ENCODE measurements at regions not wholly inside any gene's neighbourhood (a gene's known extent, or its start where the extent isn't known, plus 50 kb on each side); places are given as distances from the start of the nearest gene placed in this dataset.

GRCh38 chrX:110432091-110432905 is 73.7 kb downstream of the RTL9 start:
- Histone ChIP-seq H3K9ac (ENCODE audit: low read depth, low read length, poor library complexity, severe bottlenecking) (no peak overlapping the region), H2AFZ (ENCODE audit: low read length) (no peak overlapping the region), H3K4me2 (ENCODE audit: low read depth, low read length, poor library complexity, severe bottlenecking) (no peak overlapping the region), H3F3A (ENCODE audit: low read depth) (no peaks in the 10 kb centered on the region), H3K4me1 (ENCODE audit: insufficient read depth, low read length, poor library complexity, severe bottlenecking) (no peaks in the 10 kb centered on the region), H3K4me3 (ENCODE audit: low read length, poor library complexity, severe bottlenecking) (no peak overlapping the region), H4K20me1 (ENCODE audit: insufficient read depth, low read length, poor library complexity, severe bottlenecking) (no peaks in the 10 kb centered on the region), H3K36me3 (ENCODE audit: insufficient read depth, low read length) (no peaks in the 10 kb centered on the region), H3K27me3 (ENCODE audit: insufficient read depth, low read length, poor library complexity, severe bottlenecking) (no peaks in the 10 kb centered on the region), H3K9me3 (ENCODE audit: insufficient read depth, low read depth, low read length) (no peaks in the 10 kb centered on the region), H3K79me2 (ENCODE audit: insufficient read depth, low read length) (no peaks in the 10 kb centered on the region), H3K9me2 (replicated peaks; ENCODE audit: low read depth, low read length) (no peaks in the 10 kb centered on the region)
- TF ChIP-seq EZH2phosphoT487 (IDR thresholded peaks at IDR 0.05; ENCODE audit: borderline replicate concordance): no peak
- no peak for TF ChIP-seq CTCF (conservative IDR thresholded peaks at IDR 0.05; ENCODE audit: low read length)

DNA sequence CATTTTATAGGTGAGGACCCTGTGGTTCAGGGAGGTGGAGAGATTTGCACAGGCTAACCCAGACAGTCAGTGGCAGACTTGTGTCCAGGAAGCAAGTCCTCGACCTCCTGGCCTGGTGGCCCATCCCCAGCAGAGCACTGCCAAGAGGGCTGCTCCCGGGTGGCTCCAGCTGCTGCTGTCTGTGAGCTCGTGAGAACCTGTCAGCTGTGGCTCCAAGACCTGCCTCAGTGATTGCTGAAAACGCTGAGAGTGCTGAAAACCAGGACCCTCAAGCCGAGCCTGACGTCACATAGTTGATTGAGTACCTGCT is 74.2 kb downstream of the RTL9 start:
- H4K20me1 ChIP-seq (ENCODE audit: insufficient read depth, low read length, poor library complexity, severe bottlenecking): no peaks in the 10 kb centered on the region
- H3K4me3 ChIP-seq (ENCODE audit: low read length, poor library complexity, severe bottlenecking): no peak overlapping the region
- H3K36me3 ChIP-seq (ENCODE audit: insufficient read depth, low read length): no peaks in the 10 kb centered on the region
- H3K9ac ChIP-seq (ENCODE audit: low read depth, low read length, poor library complexity, severe bottlenecking): no peak overlapping the region
- TF ChIP-seq CTCF (conservative IDR thresholded peaks at IDR 0.05; ENCODE audit: low read length): no peak
- no peak for TF ChIP-seq EZH2phosphoT487 (IDR thresholded peaks at IDR 0.05; ENCODE audit: borderline replicate concordance)
- H3K4me2 ChIP-seq (ENCODE audit: low read depth, low read length, poor library complexity, severe bottlenecking): no peak overlapping the region
- no peaks in the 10 kb centered on the region for H3K9me2 ChIP-seq (replicated peaks; ENCODE audit: low read depth, low read length)
- H3K79me2 ChIP-seq (ENCODE audit: insufficient read depth, low read length): no peaks in the 10 kb centered on the region
- H3K9me3 ChIP-seq (ENCODE audit: insufficient read depth, low read depth, low read length): no peaks in the 10 kb centered on the region
- H2AFZ ChIP-seq (ENCODE audit: low read length): no peak overlapping the region
- H3K4me1 ChIP-seq (ENCODE audit: insufficient read depth, low read length, poor library complexity, severe bottlenecking): no peaks in the 10 kb centered on the region
- no peaks in the 10 kb centered on the region for H3F3A ChIP-seq (ENCODE audit: low read depth)
- H3K27me3 ChIP-seq (ENCODE audit: insufficient read depth, low read length, poor library complexity, severe bottlenecking): no peaks in the 10 kb centered on the region

DNA sequence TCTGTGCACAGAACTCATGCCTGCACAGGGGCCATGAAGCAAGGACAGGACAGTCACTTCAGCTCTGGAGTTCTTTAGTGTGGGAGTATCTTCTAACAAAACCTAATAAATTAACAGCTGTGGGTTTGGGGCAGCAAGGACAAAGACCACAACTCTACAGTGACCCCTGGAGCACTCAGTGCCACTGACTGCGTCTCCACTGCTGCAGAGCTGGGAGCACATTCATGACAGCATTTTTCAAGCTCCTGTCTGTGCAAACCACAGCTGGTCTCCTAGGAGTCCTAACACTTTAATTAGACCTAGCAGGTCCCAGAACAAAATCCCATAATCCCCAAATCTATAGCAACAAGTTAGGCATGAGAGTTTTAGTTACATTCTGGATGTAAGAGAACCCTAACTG is 76.5 kb downstream of the RTL9 start:
- H3K4me1 ChIP-seq (ENCODE audit: insufficient read depth, low read length, poor library complexity, severe bottlenecking): no peaks in the 10 kb centered on the region
- H3K9me3 ChIP-seq (ENCODE audit: insufficient read depth, low read depth, low read length): no peaks in the 10 kb centered on the region
- H3K36me3 ChIP-seq (ENCODE audit: insufficient read depth, low read length): no peaks in the 10 kb centered on the region
- H3F3A ChIP-seq (ENCODE audit: low read depth): no peaks in the 10 kb centered on the region
- H3K4me2 ChIP-seq (ENCODE audit: low read depth, low read length, poor library complexity, severe bottlenecking): no peak overlapping the region
- no peaks in the 10 kb centered on the region for H3K9me2 ChIP-seq (replicated peaks; ENCODE audit: low read depth, low read length)
- no peak overlapping the region for H3K4me3 ChIP-seq (ENCODE audit: low read length, poor library complexity, severe bottlenecking)
- no peaks in the 10 kb centered on the region for H4K20me1 ChIP-seq (ENCODE audit: insufficient read depth, low read length, poor library complexity, severe bottlenecking)
- no peak for TF ChIP-seq CTCF (conservative IDR thresholded peaks at IDR 0.05; ENCODE audit: low read length)
- TF ChIP-seq EZH2phosphoT487 (IDR thresholded peaks at IDR 0.05; ENCODE audit: borderline replicate concordance): no peak
- H3K79me2 ChIP-seq (ENCODE audit: insufficient read depth, low read length): no peaks in the 10 kb centered on the region
- no peak overlapping the region for H2AFZ ChIP-seq (ENCODE audit: low read length)
- no peak overlapping the region for H3K9ac ChIP-seq (ENCODE audit: low read depth, low read length, poor library complexity, severe bottlenecking)
- no peaks in the 10 kb centered on the region for H3K27me3 ChIP-seq (ENCODE audit: insufficient read depth, low read length, poor library complexity, severe bottlenecking)

All from Loucy (cell line).